SK-N-MC (cell line): ENCODE measurements at regions not wholly inside any gene's neighbourhood (a gene's known extent, or its start where the extent isn't known, plus 50 kb on each side); places are given as distances from the start of the nearest gene placed in this dataset.
A peak's percentile ranks its signal among the peaks of the same experiment; 100 is the strongest.
"Not testable (repeated sequence)": the region's sequence is repeated elsewhere in the genome, so short reads cannot be mapped to it uniquely, and the experiment has no call there.

Source experiments
- DNase-seq: peaks from one replicate; pipeline ENCODE4 v3.0.0-alpha.2; 2011; ENCODE audit warnings: low read depth, low spot score
- H3K27ac ChIP-seq: fragments of 200-600 bp; sonication (generic); 2 replicates; pipeline ENCODE4 v1.5.1; 2016; ENCODE audit warnings: mixed run types
- H3K36me3 ChIP-seq: fragments of 200-600 bp; sonication (generic); 2 replicates; pipeline ENCODE4 v1.6.1; 2017; ENCODE audit warnings: antibody characterized with exemption, low read length, mixed read lengths; ENCODE audit not compliant: insufficient read depth
- H3K4me3 ChIP-seq: fragments of 200-600 bp; sonication (generic); 2 replicates; pipeline ENCODE4 v1.5.1; 2016
- H3K9ac ChIP-seq: fragments of 200-600 bp; sonication (generic); 2 replicates; pipeline ENCODE4 v1.8.0; 2017; ENCODE audit warnings: mixed run types, mixed read lengths; ENCODE audit not compliant: insufficient read length
- H3K9me3 ChIP-seq: fragments of 200-600 bp; sonication (generic); 2 replicates; pipeline ENCODE4 v1.6.1; 2017; ENCODE audit warnings: low read depth, mild to moderate bottlenecking, antibody characterized with exemption, low read length, moderate library complexity, mixed read lengths
- EZH2 ChIP-seq: fragments of 200-600 bp; sonication (generic); IDR thresholded peaks from one replicate; pipeline ENCODE4 v1.6.1; 2017; ENCODE audit warnings: antibody characterized with exemption
- FOXP2 ChIP-seq: optimal IDR thresholded peaks from 2 replicates; pipeline ENCODE3; 2011; ENCODE audit warnings: mild to moderate bottlenecking, moderate library complexity; ENCODE audit not compliant: insufficient read depth; ENCODE audit errors: extremely low read length, control extremely low read depth
- POLR2AphosphoS5 ChIP-seq: IDR thresholded peaks from 2 replicates; pipeline ENCODE4 v1.6.1; 2012; ENCODE audit warnings: mild to moderate bottlenecking, low read depth, low read length, borderline replicate concordance

DNA sequence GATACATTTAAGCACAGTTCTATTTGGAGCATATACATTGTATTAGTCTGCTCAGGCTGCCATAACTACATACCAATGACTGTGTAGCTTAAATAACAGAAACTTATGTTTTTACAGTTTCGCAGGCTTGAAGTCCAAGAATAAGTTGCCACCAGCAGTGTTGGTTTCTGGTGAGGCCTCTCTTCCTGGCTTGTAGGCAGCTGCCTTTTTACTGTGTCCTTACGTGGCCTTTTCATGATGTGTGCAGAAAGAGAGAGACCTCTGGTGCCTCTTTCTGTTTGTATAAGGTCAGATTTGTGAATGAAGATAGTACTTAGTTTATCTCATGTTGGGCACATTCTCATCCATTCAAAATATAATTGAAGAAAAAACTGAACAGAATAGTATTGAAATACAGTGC is 636.6 kb downstream of the FLRT2 start:
- TF ChIP-seq POLR2AphosphoS5 (no peak), FOXP2 (no peak), EZH2 (no peak)
- Histone ChIP-seq H3K9me3 (no peaks in the 10 kb centered on the region), H3K36me3 (no peaks in the 10 kb centered on the region), H3K27ac (no peak overlapping the region), H3K9ac (peak overlapping the region; percentile 30), H3K4me3 (peak overlapping the region; percentile 23; the same call in 1 of the 2 replicates)
- no peak for DNase-seq

DNA sequence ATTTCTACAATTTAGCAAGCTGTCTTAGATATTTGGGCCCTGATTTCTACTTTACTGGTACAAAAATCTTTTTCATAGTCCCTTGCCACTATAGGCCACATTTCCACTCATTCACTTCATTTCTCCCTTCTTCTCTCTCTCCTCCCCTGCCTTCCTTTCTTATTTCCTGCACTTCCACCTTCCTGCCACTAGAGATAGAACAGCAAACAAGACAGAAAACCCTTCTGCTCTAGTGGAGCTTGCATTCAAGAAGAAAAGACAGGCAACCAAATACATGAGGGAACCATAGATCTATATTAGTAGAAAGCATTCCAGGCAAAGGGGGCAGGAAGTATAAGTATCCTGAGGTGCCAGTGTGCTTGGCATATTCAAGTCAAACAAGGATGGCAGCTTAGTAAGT is 623.5 kb downstream of the FLRT2 start:
- no peak for TF ChIP-seq POLR2AphosphoS5
- no peaks in the 10 kb centered on the region for H3K36me3 ChIP-seq
- H3K27ac ChIP-seq, result no peak overlapping the region
- no peak overlapping the region for H3K4me3 ChIP-seq
- no peak for DNase-seq
- no peak overlapping the region for H3K9ac ChIP-seq
- no peaks in the 10 kb centered on the region for H3K9me3 ChIP-seq

DNA sequence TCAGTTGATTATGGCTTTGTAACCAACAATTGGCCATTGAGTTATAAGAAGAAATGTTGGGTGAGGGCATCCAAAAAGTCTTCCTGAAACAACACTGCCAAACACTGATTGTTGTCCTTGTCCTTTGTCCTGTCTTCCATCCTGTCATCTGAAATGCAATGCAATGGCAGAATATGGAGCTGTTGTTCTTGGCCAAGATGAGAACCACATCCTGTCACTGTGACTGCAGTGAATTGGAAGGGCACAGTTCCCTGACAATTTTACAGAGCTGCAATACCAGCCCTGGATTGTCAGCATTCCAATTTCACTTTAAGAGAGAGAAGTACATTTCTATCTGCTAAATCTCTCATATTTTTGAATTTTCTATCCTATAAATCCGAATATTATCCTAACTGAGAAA is 613.3 kb downstream of the FLRT2 start:
- no peak overlapping the region for H3K9ac ChIP-seq
- no peak overlapping the region for H3K4me3 ChIP-seq
- no peaks in the 10 kb centered on the region for H3K36me3 ChIP-seq
- no peak for TF ChIP-seq FOXP2
- no peak for TF ChIP-seq EZH2
- no peak for TF ChIP-seq POLR2AphosphoS5
- H3K9me3 ChIP-seq, result 0 out of 2 replicates have a peak, but pooled peaks cover 3% of the 10 kb centered on the region
- no peak for DNase-seq
- no peak overlapping the region for H3K27ac ChIP-seq

DNA sequence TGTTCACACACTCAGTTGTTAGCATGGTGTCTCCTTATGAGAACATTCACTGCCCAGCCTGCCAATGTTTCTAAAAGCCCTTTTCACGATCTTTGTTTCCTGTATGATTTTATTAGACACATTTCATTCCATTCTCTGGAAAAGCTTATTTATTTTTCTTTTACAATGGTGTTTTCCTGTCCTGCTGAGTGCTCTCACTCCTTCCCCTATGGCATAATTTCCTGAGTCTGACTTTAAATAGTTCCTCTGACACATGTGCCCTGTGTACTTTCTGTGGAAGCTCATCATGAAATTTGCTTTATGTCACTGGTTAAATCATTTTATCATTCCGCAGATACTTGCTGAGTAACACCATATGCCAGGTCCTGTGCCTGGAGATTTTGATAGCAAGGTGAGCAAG is 612.0 kb downstream of the FLRT2 start:
- H3K27ac ChIP-seq, result peak overlapping the region; percentile 49; the same call in 1 of the 2 replicates
- no peak for DNase-seq
- no peak for TF ChIP-seq POLR2AphosphoS5
- no peak for TF ChIP-seq EZH2
- no peak for TF ChIP-seq FOXP2

DNA sequence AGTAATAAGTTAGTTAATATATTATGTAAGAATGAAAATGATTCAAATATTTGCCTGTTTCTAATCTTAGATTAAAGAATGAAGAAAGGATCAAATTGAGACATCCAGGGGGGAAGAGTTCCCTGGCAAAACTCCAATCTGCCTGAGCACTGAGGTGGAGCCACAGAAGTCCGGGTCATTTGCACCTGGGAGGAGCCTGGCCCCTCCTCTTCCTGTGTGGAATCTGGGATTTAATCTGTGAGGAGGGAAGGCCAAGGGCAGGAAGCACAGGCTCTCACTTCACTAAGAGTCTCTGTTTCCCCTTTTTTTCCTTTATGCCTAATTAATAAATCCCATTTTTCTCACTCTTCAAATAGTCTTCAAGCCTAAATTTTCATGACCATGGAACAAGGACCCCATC is 599.5 kb downstream of the FLRT2 start:
- H3K9me3 ChIP-seq, result no peaks in the 10 kb centered on the region
- no peaks in the 10 kb centered on the region for H3K36me3 ChIP-seq
- no peak overlapping the region for H3K27ac ChIP-seq
- no peak overlapping the region for H3K4me3 ChIP-seq
- TF ChIP-seq EZH2 (no peak), POLR2AphosphoS5 (no peak), FOXP2 (no peak)
- DNase-seq, result no peak
- no peak overlapping the region for H3K9ac ChIP-seq

More for the DNA sequence above, 612.0 kb downstream of the FLRT2 start:
- Histone ChIP-seq H3K36me3 (no peaks in the 10 kb centered on the region), H3K4me3 (0 out of 2 replicates have a peak overlapping the region, but pooled peaks have one; percentile 18), H3K9ac (no peak overlapping the region), H3K9me3 (peaks cover 3% of the 10 kb centered on the region; the same call in 1 of the 2 replicates)

DNA sequence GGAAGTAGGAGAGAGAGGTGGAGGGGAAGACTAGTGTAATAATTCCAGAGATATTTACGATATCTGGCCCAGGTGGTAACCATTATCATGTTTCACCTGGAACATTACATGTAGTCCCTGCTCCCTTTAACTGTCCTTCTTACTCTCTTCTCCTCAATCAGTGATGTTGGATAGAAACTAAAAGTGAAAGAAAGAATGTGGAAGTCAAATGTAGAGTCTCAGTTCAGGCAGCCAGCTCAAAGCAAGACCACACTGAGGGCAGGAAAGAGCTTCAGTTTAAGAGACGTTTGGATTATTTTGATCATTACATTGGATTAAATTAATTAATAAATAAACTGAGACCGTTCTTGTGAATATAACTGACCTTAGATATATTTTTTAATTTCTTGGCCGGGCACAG is 594.4 kb downstream of the FLRT2 start:
- H3K9ac ChIP-seq, result no peak overlapping the region
- TF ChIP-seq EZH2 (no peak), POLR2AphosphoS5 (no peak), FOXP2 (no peak)
- DNase-seq, result no peak
- no peak overlapping the region for H3K4me3 ChIP-seq
- H3K9me3 ChIP-seq, result no peaks in the 10 kb centered on the region
- no peak overlapping the region for H3K27ac ChIP-seq
- no peaks in the 10 kb centered on the region for H3K36me3 ChIP-seq

DNA sequence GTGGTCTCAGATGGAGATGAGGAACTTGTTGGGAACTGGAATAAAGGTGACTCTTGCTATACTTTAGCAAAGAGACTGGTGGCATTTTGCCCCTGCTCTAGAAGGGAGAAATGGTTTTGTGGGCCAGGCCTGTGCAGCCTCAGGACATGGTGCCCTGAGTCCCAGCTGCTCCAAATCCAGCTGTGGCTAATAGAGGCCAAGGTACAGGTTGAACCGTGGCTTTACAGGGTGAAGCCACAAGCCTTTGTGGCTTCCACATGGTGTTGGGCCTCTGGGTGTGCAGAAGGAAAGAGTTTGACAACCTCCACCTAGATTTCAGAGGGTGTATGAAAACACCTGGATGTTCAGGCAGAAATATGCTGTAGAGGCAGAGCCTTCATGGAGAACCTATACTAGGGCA is 586.0 kb downstream of the FLRT2 start:
- H3K4me3 ChIP-seq, result no peak overlapping the region
- H3K9ac ChIP-seq, result no peak overlapping the region
- H3K9me3 ChIP-seq, result no peaks in the 10 kb centered on the region
- no peak for DNase-seq
- H3K27ac ChIP-seq, result no peak overlapping the region
- no peaks in the 10 kb centered on the region for H3K36me3 ChIP-seq
- TF ChIP-seq FOXP2 (no peak), POLR2AphosphoS5 (no peak), EZH2 (no peak)

DNA sequence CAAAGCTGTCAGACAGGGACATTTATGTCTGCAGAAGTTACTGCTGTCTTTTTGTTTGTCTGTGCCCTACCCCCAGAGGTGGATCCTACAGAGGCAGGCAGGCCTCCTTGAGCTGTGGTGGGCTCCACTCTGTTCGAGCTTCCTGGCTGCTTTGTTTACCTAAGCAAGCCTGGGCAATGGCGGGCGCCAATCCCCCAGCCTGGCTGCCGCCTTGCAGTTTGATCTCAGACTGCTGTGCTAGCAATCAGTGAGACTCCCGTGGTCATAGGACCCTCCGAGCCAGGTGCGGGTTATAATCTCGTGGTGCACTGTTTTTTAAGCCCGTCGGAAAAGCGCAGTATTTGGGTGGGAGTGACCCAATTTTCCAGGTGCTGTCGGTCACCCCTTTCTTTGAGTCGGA is 580.9 kb downstream of the FLRT2 start:
- H3K9me3 ChIP-seq, H3K4me3 ChIP-seq, H3K36me3 ChIP-seq, DNase-seq, H3K9ac ChIP-seq, H3K27ac ChIP-seq: not testable (repeated sequence)

DNA sequence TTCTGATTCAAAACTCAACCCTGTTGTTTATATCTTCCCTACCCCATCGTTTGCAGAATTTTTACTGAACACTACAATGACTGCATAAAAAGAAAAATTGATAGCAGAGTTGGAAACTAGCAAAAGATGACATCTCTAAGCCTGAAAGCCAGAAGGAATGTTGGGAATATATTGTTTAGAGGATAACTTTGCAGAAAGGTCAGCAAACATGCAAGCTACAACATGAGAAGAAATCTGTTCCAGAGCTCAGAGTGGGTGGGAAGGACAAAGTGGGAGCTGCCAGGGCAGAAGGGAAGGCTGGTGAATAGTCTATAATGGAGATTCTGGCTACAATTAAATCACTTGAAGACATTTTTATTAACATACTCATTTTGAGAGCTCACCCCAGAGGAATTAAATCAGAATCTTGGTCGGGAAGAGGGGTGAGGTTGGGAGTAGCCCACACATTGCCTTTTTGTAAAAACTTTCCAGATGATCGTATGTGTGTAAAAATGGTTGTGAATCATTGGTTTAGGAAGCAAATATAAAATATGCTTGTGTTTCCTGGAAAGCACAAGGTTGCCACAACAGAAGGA is 574.8 kb downstream of the FLRT2 start:
- H3K4me3 ChIP-seq, result no peak overlapping the region
- no peak overlapping the region for H3K9ac ChIP-seq
- H3K9me3 ChIP-seq, result no peaks in the 10 kb centered on the region
- DNase-seq, result no peak
- no peak for TF ChIP-seq EZH2
- no peak for TF ChIP-seq POLR2AphosphoS5
- no peak for TF ChIP-seq FOXP2
- no peaks in the 10 kb centered on the region for H3K36me3 ChIP-seq
- H3K27ac ChIP-seq, result no peak overlapping the region
